ENCODE measurements at regions not wholly inside any gene's neighbourhood (a gene's known extent, or its start where the extent isn't known, plus 50 kb on each side); places are given as distances from the start of the nearest gene placed in this dataset.

DNA sequence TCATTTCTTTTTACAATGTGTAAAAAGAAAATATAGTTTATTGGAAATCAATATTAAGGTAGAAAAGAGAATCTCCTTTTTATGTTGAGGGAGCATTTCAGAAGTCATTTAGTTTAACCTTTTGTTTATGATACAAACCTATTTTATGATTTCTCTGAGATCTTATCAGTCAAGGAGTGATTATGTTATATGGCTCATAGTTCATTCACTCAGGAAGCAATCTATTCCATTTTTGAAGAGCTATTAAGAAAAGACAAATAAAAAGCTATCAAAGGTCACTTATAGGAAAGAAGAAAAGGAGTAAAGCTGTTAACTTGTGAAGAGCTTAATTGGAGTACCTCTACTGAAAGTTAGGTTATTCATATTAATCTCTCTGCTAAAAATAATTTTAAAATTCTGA, 526.6 kb upstream of the JAG1 start:
- H3K4me3 ChIP-seq (ENCODE audit: low read length) = no peak overlapping the region
- H4K20me1 ChIP-seq (ENCODE audit: insufficient read depth, low read depth, low read length) = no peaks in the 10 kb centered on the region
- H3K9me3 ChIP-seq (ENCODE audit: low read length) = no peaks in the 10 kb centered on the region
- H3K4me2 ChIP-seq (ENCODE audit: low read depth, low read length, poor library complexity, severe bottlenecking) = no peak overlapping the region
- no peaks in the 10 kb centered on the region for H3K79me2 ChIP-seq (ENCODE audit: low read length)
- no peak overlapping the region for H2AFZ ChIP-seq (ENCODE audit: low read length)
- H3K36me3 ChIP-seq (ENCODE audit: insufficient read depth, low read length) = no peaks in the 10 kb centered on the region
- H3K27me3 ChIP-seq (ENCODE audit: low read length) = peaks cover 2% of the 10 kb centered on the region; the same call in 1 of the 2 replicates
- H3K27ac ChIP-seq (ENCODE audit: low read length) = no peak overlapping the region
- DNase-seq = no peak
- H3K9me2 ChIP-seq (replicated peaks; ENCODE audit: insufficient read depth, low read length) = no peaks in the 10 kb centered on the region
- H3K9ac ChIP-seq (ENCODE audit: low read length) = no peak overlapping the region
- H3K4me1 ChIP-seq (ENCODE audit: low read length) = no peaks in the 10 kb centered on the region

DNA sequence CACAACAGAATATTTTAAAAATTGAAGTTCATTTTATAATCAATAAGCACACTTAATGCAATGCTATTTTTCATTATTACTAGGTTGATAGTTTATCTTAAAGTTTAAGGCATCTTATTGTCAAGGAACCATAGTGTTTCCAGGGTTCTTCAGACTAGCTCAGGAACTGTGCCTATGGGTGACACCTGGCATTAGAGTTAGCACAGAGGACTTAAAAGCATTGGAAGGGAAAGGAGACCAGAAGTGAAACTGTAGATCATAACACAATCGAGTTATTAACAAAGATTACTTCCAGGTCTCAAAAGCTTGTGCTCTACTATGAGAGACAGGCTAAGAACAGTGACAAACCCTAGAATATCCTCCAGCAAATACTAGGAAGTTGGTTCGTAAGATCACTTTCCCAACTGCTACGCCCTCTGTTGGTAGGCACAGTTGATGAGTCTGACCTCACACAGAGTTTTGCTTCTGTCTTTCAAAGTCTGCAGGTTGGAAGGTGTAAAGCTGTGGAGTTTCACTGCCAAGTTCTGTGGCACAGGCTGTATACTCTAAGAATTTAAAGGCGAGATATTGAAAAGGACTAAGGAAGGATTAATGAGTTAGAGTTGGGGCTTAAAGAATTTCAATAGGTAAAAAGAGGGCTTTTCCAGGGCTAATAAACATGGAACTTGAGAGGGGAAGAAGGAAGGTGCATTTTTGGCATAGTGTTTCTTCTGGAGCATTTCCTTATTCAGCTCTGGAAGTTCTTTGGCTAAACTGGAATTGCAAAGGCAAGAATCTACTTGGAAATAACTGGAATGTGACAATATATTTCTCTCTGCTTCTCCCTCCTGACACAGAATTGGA, 531.3 kb upstream of the JAG1 start:
- no peaks in the 10 kb centered on the region for H3K9me2 ChIP-seq (replicated peaks; ENCODE audit: insufficient read depth, low read length)
- no peak overlapping the region for H3K4me2 ChIP-seq (ENCODE audit: low read depth, low read length, poor library complexity, severe bottlenecking)
- no peaks in the 10 kb centered on the region for H3K9me3 ChIP-seq (ENCODE audit: low read length)
- peak; percentile 84 for DNase-seq
- H3K9ac ChIP-seq (ENCODE audit: low read length) = no peak overlapping the region
- H2AFZ ChIP-seq (ENCODE audit: low read length) = peak overlapping the region; percentile 38; the same call in 1 of the 2 replicates
- H3K36me3 ChIP-seq (ENCODE audit: insufficient read depth, low read length) = no peaks in the 10 kb centered on the region
- H3K27me3 ChIP-seq (ENCODE audit: low read length) = no peaks in the 10 kb centered on the region
- H3K79me2 ChIP-seq (ENCODE audit: low read length) = no peaks in the 10 kb centered on the region
- no peak overlapping the region for H3K27ac ChIP-seq (ENCODE audit: low read length)
- H3K4me3 ChIP-seq (ENCODE audit: low read length) = no peak overlapping the region
- no peaks in the 10 kb centered on the region for H3K4me1 ChIP-seq (ENCODE audit: low read length)
- H4K20me1 ChIP-seq (ENCODE audit: insufficient read depth, low read depth, low read length) = no peaks in the 10 kb centered on the region

DNA sequence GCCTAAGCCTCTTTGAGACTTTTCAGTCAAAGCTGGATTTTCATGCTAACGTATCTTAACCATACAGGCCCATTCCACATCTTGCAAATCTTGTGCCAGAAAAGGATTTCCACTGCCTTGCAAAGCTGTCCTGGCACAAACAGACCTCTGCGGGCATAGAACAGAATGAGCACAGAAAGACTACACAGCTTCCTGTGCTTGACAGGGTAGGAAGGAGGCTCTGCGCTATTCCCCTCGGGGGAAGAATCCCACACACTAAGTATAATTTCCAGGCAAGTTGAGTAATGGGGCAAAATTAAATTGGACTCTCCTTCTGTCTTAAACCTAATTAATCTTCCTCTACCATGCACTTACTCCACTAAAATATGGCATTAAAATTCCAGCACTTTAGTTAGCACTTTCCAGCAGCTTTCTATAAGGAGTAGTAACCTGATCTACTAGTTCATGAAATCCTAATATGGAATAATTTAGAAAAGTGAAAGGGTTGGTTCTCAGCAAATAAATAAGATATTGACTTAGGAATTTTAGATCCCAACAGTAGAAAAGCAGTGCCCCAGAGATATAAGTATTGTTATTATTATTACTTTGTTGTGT, 532.1 kb upstream of the JAG1 start:
- no peaks in the 10 kb centered on the region for H3K9me2 ChIP-seq (replicated peaks; ENCODE audit: insufficient read depth, low read length)
- no peak overlapping the region for H3K27ac ChIP-seq (ENCODE audit: low read length)
- H3K27me3 ChIP-seq (ENCODE audit: low read length) = no peaks in the 10 kb centered on the region
- H3K4me1 ChIP-seq (ENCODE audit: low read length) = no peaks in the 10 kb centered on the region
- H3K36me3 ChIP-seq (ENCODE audit: insufficient read depth, low read length) = no peaks in the 10 kb centered on the region
- DNase-seq = no peak
- no peaks in the 10 kb centered on the region for H3K9me3 ChIP-seq (ENCODE audit: low read length)
- no peaks in the 10 kb centered on the region for H3K79me2 ChIP-seq (ENCODE audit: low read length)
- no peak overlapping the region for H2AFZ ChIP-seq (ENCODE audit: low read length)
- no peak overlapping the region for H3K9ac ChIP-seq (ENCODE audit: low read length)
- H3K4me2 ChIP-seq (ENCODE audit: low read depth, low read length, poor library complexity, severe bottlenecking) = no peak overlapping the region
- H4K20me1 ChIP-seq (ENCODE audit: insufficient read depth, low read depth, low read length) = no peaks in the 10 kb centered on the region
- no peak overlapping the region for H3K4me3 ChIP-seq (ENCODE audit: low read length)

DNA sequence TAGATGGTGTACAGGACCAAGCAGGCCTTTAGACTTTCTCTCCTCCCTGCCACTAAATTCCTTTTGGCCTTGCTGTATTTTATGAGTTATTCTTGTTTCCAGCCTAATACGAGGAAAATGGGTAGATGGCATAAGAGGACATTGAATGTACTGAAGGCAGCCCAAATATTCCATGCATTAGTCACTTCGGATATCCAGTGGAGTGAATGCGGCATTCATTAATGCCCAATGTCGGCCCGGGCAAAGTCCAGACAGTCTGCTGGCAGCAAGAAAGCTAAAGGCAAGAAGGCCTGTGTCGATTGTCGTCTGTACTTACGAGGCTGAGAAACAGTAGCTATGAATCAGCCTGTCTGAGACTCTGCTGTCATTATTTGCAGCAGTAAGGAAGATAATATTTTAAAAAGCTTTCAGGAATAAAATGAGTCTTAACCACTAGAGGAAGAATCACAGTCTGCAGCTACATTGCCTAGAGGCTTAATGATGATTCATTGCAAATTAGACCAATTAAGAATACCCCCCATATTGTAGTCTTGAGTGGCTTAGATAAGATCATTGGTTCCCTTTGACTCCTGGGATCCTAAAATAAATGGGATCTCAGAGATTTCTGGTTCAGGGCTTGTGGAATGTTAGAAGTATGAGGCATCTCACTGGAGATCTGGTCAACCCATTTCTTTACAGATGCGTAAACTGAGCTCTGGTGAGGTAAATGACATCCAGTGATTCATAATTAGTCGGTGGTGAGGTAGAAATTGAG, 534.1 kb upstream of the JAG1 start:
- Histone ChIP-seq H3K27me3 (ENCODE audit: low read length) (no peaks in the 10 kb centered on the region), H2AFZ (ENCODE audit: low read length) (no peak overlapping the region), H3K27ac (ENCODE audit: low read length) (no peak overlapping the region), H3K9me3 (ENCODE audit: low read length) (no peaks in the 10 kb centered on the region), H3K9me2 (replicated peaks; ENCODE audit: insufficient read depth, low read length) (no peaks in the 10 kb centered on the region), H3K4me2 (ENCODE audit: low read depth, low read length, poor library complexity, severe bottlenecking) (no peak overlapping the region), H3K4me1 (ENCODE audit: low read length) (no peaks in the 10 kb centered on the region), H3K4me3 (ENCODE audit: low read length) (no peak overlapping the region), H3K36me3 (ENCODE audit: insufficient read depth, low read length) (no peaks in the 10 kb centered on the region), H3K79me2 (ENCODE audit: low read length) (no peaks in the 10 kb centered on the region), H4K20me1 (ENCODE audit: insufficient read depth, low read depth, low read length) (no peaks in the 10 kb centered on the region), H3K9ac (ENCODE audit: low read length) (no peak overlapping the region)
- DNase-seq = no peak

DNA sequence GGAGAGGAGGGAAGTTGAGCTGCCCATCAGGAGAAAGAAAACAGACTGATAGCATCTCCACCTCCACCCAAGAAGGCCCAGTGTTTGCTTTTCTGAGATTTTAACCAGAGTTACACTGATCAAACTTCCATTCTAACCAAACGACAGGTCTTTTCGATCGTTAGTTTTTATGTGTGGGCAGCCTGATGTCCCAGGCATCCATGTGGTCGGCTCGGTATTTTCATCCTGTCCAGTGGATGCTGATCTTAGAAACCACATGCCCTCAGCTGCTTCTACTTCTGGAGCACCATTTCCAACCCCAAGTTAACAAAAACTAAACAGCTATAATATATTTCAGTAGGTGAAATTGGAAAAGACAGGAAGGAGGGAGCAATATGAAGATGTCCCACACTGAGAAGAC, 536.8 kb upstream of the JAG1 start:
- no peaks in the 10 kb centered on the region for H3K9me3 ChIP-seq (ENCODE audit: low read length)
- H2AFZ ChIP-seq (ENCODE audit: low read length) = no peak overlapping the region
- H3K4me2 ChIP-seq (ENCODE audit: low read depth, low read length, poor library complexity, severe bottlenecking) = no peak overlapping the region
- no peaks in the 10 kb centered on the region for H3K9me2 ChIP-seq (replicated peaks; ENCODE audit: insufficient read depth, low read length)
- no peak for DNase-seq
- H3K36me3 ChIP-seq (ENCODE audit: insufficient read depth, low read length) = no peaks in the 10 kb centered on the region
- H4K20me1 ChIP-seq (ENCODE audit: insufficient read depth, low read depth, low read length) = no peaks in the 10 kb centered on the region
- no peak overlapping the region for H3K4me3 ChIP-seq (ENCODE audit: low read length)
- no peaks in the 10 kb centered on the region for H3K79me2 ChIP-seq (ENCODE audit: low read length)
- no peak overlapping the region for H3K27ac ChIP-seq (ENCODE audit: low read length)
- H3K27me3 ChIP-seq (ENCODE audit: low read length) = no peaks in the 10 kb centered on the region
- H3K9ac ChIP-seq (ENCODE audit: low read length) = no peak overlapping the region
- H3K4me1 ChIP-seq (ENCODE audit: low read length) = no peaks in the 10 kb centered on the region

DNA sequence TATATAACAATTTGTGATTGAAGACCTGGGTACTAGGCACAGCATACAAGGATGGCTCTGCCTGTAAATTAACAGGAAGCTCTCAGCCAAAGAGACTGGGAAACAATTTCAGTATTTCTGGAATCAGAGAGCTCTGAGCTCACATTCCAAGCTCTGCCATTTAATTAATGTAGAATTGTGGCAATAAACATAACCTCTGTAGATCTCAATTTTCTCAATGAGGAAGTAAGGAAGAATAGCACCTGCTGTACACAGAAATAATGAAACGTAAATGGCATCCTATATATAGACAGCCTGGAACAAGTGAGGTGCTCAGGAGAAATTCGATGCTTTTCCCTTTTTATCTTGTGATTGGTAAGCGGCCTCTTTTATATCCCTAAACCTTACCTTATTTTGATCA, 538.5 kb upstream of the JAG1 start:
- Histone ChIP-seq H3K4me1 (ENCODE audit: low read length) (no peaks in the 10 kb centered on the region), H3K4me2 (ENCODE audit: low read depth, low read length, poor library complexity, severe bottlenecking) (no peak overlapping the region), H3K79me2 (ENCODE audit: low read length) (no peaks in the 10 kb centered on the region), H3K27ac (ENCODE audit: low read length) (no peak overlapping the region), H3K36me3 (ENCODE audit: insufficient read depth, low read length) (no peaks in the 10 kb centered on the region), H3K27me3 (ENCODE audit: low read length) (no peaks in the 10 kb centered on the region), H3K4me3 (ENCODE audit: low read length) (no peak overlapping the region), H4K20me1 (ENCODE audit: insufficient read depth, low read depth, low read length) (no peaks in the 10 kb centered on the region), H3K9me2 (replicated peaks; ENCODE audit: insufficient read depth, low read length) (no peaks in the 10 kb centered on the region), H3K9ac (ENCODE audit: low read length) (no peak overlapping the region), H2AFZ (ENCODE audit: low read length) (no peak overlapping the region), H3K9me3 (ENCODE audit: low read length) (no peaks in the 10 kb centered on the region)
- DNase-seq = no peak

DNA sequence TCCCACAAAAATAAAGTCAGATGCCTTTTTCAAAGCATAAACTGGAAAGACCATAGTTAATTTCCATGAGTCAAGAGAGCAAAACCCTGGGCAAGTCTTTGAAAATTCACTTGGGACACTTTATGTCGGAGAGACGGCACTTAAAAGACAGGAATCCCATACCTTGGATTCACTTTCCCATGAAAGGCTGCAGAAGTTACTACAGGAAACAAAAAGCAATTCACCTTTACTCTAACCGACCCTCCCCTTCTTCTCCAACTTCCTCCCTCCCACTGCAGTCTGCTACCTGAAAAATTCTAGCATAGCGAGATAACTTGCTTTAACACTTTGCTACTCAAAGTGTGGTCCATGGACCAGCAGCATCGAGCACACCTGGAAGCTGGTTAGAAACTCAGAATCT, 539.1 kb upstream of the JAG1 start:
- no peaks in the 10 kb centered on the region for H3K79me2 ChIP-seq (ENCODE audit: low read length)
- no peak overlapping the region for H3K27ac ChIP-seq (ENCODE audit: low read length)
- H3K9me3 ChIP-seq (ENCODE audit: low read length) = no peaks in the 10 kb centered on the region
- no peak overlapping the region for H2AFZ ChIP-seq (ENCODE audit: low read length)
- H3K9me2 ChIP-seq (replicated peaks; ENCODE audit: insufficient read depth, low read length) = no peaks in the 10 kb centered on the region
- H3K4me3 ChIP-seq (ENCODE audit: low read length) = no peak overlapping the region
- no peak overlapping the region for H3K4me2 ChIP-seq (ENCODE audit: low read depth, low read length, poor library complexity, severe bottlenecking)
- no peak for DNase-seq
- no peaks in the 10 kb centered on the region for H3K4me1 ChIP-seq (ENCODE audit: low read length)
- H3K36me3 ChIP-seq (ENCODE audit: insufficient read depth, low read length) = no peaks in the 10 kb centered on the region
- no peaks in the 10 kb centered on the region for H4K20me1 ChIP-seq (ENCODE audit: insufficient read depth, low read depth, low read length)
- no peak overlapping the region for H3K9ac ChIP-seq (ENCODE audit: low read length)
- no peaks in the 10 kb centered on the region for H3K27me3 ChIP-seq (ENCODE audit: low read length)

DNA sequence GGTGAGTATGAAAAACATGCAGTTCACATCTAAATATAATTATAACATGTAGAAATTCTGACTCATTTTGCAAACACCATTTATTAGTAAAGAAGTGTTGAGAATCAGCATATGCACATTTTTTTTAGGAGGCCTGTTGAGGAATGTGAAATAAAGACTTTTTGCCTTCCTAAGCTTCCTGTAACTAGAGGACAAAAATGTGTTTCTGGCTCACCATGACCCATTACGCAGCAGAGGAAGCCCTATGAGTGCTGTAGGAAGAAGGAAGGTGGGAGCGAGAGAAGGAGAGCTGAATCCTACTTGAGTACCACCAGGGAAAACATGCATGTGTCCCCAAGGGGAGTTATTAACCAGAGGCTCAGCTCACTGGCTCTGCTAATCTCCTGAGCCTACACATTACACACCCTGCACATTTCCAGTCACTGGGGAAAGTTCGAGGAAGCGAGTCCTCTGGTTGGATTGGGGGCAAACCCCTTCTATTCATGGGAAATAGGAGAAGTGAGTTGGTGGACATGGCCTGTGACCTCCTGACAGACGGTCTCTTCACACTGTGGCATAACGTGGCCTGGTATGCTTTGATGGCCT, 540.5 kb upstream of the JAG1 start:
- Histone ChIP-seq H4K20me1 (ENCODE audit: insufficient read depth, low read depth, low read length) (no peaks in the 10 kb centered on the region), H3K4me3 (ENCODE audit: low read length) (no peak overlapping the region), H3K79me2 (ENCODE audit: low read length) (no peaks in the 10 kb centered on the region), H3K9me3 (ENCODE audit: low read length) (no peaks in the 10 kb centered on the region), H3K4me1 (ENCODE audit: low read length) (peaks cover 7% of the 10 kb centered on the region), H3K4me2 (ENCODE audit: low read depth, low read length, poor library complexity, severe bottlenecking) (no peak overlapping the region), H3K27ac (ENCODE audit: low read length) (no peak overlapping the region), H3K9ac (ENCODE audit: low read length) (no peak overlapping the region), H3K27me3 (ENCODE audit: low read length) (no peaks in the 10 kb centered on the region; the same call in 1 of the 2 replicates), H3K36me3 (ENCODE audit: insufficient read depth, low read length) (no peaks in the 10 kb centered on the region), H3K9me2 (replicated peaks; ENCODE audit: insufficient read depth, low read length) (no peaks in the 10 kb centered on the region), H2AFZ (ENCODE audit: low read length) (no peak overlapping the region)
- no peak for DNase-seq
